Activated naive CD4-positive, alpha-beta T cell treated with anti-CD3 and anti-CD28 coated beads, Interleukin-2, amount 50 U/mL, for 72 hours (primary cell): ENCODE measurements at regions not wholly inside any gene's neighbourhood (a gene's known extent, or its start where the extent isn't known, plus 50 kb on each side); places are given as distances from the start of the nearest gene placed in this dataset.

Source experiments
- ATAC-seq, 2 donors: fragments of 150-1000 bp; cut with Tn5 transposase; 2 replicates each; pipeline ENCODE4 v1.10.0; 2021; ENCODE audit warnings: mild to moderate bottlenecking in 2 of 2, moderate library complexity in 2 of 2
- DNase-seq, 2 donors: peaks; one replicate each; pipeline ENCODE4 v3.0.0; 2021 to 2022; ENCODE audit warnings: low spot score in 2 of 2
- H3K27ac Mint-ChIP-seq, 2 donors: one replicate each; pipeline ENCODE4 v1.8.0; 2022; ENCODE audit warnings: mild to moderate bottlenecking in 2 of 2, mixed read lengths in 2 of 2
- H3K36me3 Mint-ChIP-seq, 2 donors: one replicate each; pipeline ENCODE4 v1.8.0; 2022; ENCODE audit warnings: mixed read lengths in 2 of 2
- H3K9me3 Mint-ChIP-seq, 2 donors: one replicate each; pipeline ENCODE4 v1.8.0; 2022; ENCODE audit warnings: mixed read lengths in 2 of 2

DNA sequence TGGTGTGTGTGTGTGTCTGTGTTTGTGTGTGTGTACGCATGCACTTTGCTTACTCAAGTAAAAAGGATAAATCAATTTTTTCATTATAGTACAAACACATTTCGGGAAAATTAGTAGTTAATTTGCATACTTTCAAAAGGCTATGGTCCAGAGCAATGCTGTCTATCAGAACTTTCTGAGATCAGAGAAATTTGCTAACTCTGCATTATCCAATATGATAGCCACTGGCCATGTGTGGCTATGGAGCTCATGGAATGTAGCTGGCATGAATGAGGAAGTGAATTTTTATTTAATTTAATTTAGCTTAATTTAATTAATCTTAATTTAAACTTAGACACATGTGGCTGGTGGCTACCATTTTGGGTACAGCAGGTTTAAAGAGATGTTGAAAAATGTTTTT is 289.6 kb downstream of the MAT2B start:
- H3K27ac Mint-ChIP-seq = no peak overlapping the region
- H3K36me3 Mint-ChIP-seq = no peaks in the 10 kb centered on the region
- peaks cover 11 to 12% of the 10 kb centered on the region in 2 donors for H3K9me3 Mint-ChIP-seq
- ATAC-seq (no peak), DNase-seq (no peak)

DNA sequence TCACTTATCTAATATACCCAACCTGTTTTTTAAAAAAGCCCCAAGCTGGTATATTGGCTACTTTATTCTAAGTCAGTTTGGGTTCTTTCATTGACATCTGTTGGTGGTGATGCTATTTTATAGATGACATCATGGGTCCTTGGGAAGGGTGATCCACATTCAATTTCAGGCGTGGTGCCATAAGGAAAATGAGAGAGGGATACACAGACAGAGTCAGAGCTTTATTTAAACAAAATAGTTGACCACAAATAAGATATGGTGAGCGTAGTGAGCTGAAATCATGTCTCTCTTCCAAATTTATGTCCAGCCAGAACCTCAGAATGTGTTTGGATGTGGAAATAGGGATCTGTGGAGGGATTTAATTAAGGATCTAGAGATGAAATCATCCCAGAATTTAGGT is 302.4 kb downstream of the MAT2B start:
- no peak for ATAC-seq
- no peak overlapping the region for H3K27ac Mint-ChIP-seq
- H3K9me3 Mint-ChIP-seq = no peaks in the 10 kb centered on the region
- H3K36me3 Mint-ChIP-seq = no peaks in the 10 kb centered on the region
- no peak for DNase-seq

DNA sequence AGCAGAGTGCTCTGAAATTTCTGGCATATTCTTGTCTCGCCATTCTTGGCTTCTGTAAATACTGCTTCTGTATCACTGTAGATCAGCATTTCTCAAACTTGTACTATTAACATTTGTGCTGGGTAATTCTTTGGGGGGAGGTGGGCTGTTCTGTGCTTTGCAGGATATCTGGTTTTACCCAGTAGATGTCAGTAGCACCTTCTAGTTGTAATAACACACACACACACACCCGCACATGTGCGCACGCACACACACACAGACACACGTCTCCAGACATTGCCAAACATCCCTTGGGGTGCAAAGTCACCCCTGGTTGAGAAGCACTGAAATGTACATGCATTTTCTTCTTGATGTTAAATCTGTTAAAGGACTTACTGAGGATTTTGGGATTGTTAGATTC is 304.1 kb downstream of the MAT2B start:
- DNase-seq (no peak), ATAC-seq (no peak)
- no peaks in the 10 kb centered on the region for H3K36me3 Mint-ChIP-seq
- no peak overlapping the region for H3K27ac Mint-ChIP-seq
- H3K9me3 Mint-ChIP-seq = no peaks in the 10 kb centered on the region

DNA sequence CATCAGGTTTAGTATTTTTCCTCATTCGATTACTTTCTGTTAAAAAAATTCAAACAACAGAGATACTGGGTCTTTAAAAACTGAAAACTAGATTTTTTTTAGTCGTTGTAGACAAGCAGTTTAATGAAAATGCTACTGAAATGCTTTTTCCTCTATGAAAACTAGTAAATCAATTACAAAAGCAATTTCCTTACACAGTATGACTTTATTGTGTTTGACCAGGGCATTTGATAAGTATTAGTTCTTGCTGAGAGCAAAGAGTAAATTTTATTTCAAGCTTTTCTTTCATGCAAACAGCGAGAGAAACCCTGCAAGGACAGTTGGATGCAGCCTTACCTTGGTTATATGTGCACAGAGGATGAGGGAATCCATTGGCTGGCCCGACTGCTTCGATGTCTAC is 308.5 kb downstream of the MAT2B start:
- H3K9me3 Mint-ChIP-seq = peaks cover 0 to 4% of the 10 kb centered on the region in 2 donors
- no peak for DNase-seq
- ATAC-seq = no peak

DNA sequence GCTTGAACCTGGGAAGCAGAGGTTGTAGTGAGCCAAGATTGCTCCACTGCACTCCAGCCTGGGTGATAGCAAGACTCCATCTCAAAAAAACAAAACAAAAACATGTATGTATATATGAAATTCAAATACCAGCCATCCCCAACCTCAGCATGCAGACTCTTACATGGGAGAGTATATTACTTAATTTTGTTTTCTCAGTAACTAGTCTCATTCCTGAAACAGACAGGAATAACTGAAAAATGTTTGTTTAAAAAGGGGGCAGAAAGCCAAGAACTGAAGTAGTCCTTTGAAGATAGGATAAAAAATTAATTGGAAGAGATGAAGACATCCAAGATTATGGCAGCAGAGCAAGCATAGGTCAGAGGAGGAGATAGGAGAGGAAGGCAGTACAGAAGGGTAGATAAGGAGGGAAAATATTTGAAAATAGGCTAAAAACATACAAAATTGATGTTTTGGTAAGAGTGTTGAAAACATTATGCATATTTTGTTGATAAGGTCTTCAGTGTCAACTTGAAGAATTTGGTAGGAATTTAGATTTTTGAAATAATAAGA is 309.9 kb downstream of the MAT2B start:
- Mint-ChIP-seq H3K9me3 (peaks cover 0 to 9% of the 10 kb centered on the region in 2 donors), H3K36me3 (no peaks in the 10 kb centered on the region), H3K27ac (no peak overlapping the region)
- no peak for DNase-seq
- no peak for ATAC-seq

More for the DNA sequence above, 308.5 kb downstream of the MAT2B start:
- Mint-ChIP-seq H3K27ac (no peak overlapping the region), H3K36me3 (no peaks in the 10 kb centered on the region)

DNA sequence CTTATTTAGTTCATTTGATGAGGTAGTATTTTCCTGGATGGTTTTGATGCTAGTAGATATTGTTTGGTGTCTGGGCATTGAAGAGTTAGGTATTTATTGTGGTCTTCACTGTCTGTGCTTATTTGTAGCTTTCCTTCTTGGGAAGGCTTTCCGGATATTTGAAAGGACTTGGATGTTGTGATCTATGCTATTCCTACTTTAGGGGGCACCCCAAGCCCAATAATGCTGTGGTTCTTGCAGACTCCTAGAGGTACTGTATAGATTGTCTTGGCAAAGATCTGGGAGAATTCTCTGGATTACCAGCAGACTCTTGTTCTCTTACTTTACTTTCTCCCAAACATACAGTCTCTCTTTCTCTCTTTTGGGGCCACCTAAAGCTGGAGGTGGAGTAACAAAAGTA is 315.7 kb downstream of the MAT2B start:
- DNase-seq (no peak), ATAC-seq (no peak)
- Mint-ChIP-seq H3K36me3 (no peaks in the 10 kb centered on the region), H3K9me3 (peaks cover 8 to 25% of the 10 kb centered on the region in 2 donors), H3K27ac (no peak overlapping the region)

DNA sequence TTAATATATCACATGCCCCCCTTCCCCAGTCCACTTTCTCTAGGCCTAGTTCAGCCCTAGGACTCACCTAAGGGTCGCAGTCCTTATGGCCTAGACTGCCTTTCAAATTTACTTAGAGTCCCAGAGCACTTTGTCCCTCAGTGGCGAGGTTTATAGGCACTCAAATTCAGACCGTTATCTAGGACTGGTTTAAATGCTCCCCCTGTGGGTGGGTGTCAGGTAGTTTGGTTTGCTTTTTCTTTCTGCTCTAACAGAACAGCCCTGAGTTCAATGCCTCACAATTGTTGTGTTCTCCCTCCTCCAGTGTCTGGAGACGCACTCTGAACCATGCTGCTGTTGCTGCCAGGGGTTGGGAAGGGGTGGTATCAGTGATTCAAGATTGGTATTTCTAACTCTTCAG is 317.1 kb downstream of the MAT2B start:
- ATAC-seq (no peak), DNase-seq (no peak)
- H3K27ac Mint-ChIP-seq = no peak overlapping the region
- H3K9me3 Mint-ChIP-seq = peaks cover 13 to 25% of the 10 kb centered on the region in 2 donors
- H3K36me3 Mint-ChIP-seq = no peaks in the 10 kb centered on the region

DNA sequence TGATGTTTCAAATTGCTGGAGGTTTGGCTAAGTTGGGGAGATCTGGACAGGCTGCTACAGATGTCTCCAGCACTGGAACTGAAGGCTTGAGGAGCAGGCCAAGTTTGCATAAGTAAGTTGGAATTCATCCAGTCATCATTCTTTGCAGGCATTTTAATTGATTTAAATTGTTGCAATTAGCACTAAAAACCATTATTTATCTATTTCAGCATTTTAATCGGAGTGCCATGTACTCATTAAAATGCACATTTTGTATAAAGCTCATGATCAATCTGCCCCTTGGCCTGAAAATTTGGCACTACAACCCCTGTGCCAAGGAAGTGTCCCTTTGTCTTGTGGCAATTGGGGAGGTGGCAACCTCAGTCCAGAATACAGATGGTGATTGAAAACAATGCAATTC is 320.2 kb downstream of the MAT2B start:
- no peak for DNase-seq
- H3K9me3 Mint-ChIP-seq = peaks cover 16 to 26% of the 10 kb centered on the region in 2 donors
- no peak overlapping the region for H3K27ac Mint-ChIP-seq
- no peak for ATAC-seq
- no peaks in the 10 kb centered on the region for H3K36me3 Mint-ChIP-seq

DNA sequence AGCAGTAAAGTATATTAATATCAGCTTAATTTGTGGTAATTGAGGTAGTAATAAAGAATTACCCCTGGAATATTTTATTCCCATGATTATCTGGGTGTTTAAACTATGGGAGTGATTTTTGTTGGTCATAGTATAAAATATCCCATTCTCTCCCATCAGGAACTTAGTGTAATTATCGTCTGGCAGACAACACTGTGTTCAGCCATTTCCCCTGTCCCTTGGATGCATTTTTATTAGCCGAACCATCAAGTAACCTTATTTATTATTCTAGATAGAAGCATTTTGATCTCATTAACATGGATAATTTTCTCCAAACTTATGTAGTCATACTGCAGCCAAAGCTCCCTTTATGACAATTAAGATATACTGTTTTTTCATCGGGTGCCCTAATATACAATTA is 320.8 kb downstream of the MAT2B start:
- no peak for ATAC-seq
- no peaks in the 10 kb centered on the region for H3K36me3 Mint-ChIP-seq
- peaks cover 11 to 22% of the 10 kb centered on the region in 2 donors for H3K9me3 Mint-ChIP-seq

DNA sequence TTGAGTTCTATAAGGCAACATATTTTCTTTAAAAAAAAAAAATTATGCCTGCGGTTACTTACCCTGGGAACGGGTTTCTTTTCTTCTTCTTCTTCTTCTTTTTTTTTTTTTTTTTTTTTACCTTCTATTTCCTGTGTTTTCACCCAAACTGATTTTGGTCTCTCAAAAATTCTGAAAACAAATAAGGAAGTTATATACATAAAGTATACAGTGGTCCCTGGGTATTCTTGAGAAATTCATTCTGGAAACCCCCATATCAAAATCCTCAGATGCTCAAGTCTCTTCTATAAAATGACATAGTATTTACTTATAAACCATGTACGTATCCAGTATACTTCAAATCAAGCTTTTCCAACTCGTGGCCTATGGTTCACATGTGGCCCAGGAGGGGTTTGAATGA is 326.7 kb downstream of the MAT2B start:
- DNase-seq (no peak), ATAC-seq (no peak)
- no peaks in the 10 kb centered on the region for H3K36me3 Mint-ChIP-seq
- peaks cover 8 to 9% of the 10 kb centered on the region in 2 donors for H3K9me3 Mint-ChIP-seq
- H3K27ac Mint-ChIP-seq = no peak overlapping the region

More for the DNA sequence above, 320.8 kb downstream of the MAT2B start:
- no peak for DNase-seq
- H3K27ac Mint-ChIP-seq = no peak overlapping the region

DNA sequence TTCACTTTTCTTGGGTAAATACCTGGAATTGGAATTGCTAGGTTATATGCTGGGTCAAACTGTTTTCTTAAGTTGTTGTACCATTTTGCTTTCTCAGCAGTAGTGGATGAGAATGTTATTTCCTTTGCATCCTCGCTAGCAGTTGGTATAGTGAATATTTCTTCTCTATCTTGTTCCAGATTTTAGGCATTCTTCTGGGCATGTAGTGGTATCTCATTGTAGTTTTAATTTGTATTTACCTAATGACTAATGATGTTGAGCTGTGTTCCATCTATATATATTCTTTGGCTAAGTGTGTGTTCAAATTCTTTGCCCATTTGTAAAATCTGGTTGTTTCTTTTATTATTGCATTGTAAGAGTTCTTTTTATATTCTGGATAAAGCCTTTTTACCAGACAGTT is 333.3 kb downstream of the MAT2B start:
- Mint-ChIP-seq H3K27ac (no peak overlapping the region), H3K36me3 (no peaks in the 10 kb centered on the region), H3K9me3 (peaks cover 1 to 6% of the 10 kb centered on the region in 2 donors)
- no peak for ATAC-seq
- no peak for DNase-seq

DNA sequence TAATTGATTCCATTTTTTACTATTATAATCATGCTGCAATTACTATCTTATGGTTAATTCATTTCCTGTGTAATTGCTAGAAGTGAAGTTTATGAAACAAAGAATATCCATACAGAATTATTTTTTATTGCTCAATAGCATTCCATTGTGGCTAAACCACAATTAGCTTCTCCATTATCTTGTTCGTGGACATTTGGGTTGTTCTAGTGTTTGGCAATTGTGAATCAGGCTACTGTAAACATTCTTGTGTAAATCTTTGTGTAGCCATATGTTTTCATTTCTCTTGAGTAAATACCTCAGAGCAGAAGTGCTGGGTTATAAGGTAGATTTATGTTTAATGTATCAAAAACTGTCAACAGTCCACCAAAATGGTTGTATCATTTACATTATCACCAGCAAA is 341.1 kb downstream of the MAT2B start:
- DNase-seq (no peak), ATAC-seq (no peak)
- H3K9me3 Mint-ChIP-seq = peaks cover 0 to 4% of the 10 kb centered on the region in 2 donors
- no peak overlapping the region for H3K27ac Mint-ChIP-seq
- H3K36me3 Mint-ChIP-seq = no peaks in the 10 kb centered on the region

DNA sequence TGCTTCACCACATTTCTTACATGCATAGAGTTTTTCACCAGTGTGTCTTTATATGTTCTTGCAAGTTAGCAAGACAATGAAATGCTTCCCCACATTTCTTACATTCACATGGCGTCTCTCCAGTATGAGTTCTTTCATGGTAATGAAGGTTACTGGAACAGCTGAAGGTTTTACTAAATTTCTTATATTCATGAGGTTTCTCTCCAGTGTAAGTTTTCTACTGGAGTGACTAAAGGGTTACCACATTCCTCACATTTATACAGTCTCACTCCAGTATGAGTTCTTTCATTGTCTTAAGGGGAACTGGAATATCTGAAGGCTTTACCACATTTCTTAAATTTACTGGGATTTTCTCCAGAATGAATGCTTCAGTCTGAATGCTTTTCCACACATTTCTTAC is 350.3 kb downstream of the MAT2B start:
- no peak overlapping the region for H3K27ac Mint-ChIP-seq
- peaks cover 12 to 26% of the 10 kb centered on the region in 2 donors for H3K9me3 Mint-ChIP-seq
- no peak for DNase-seq
- H3K36me3 Mint-ChIP-seq = peaks cover 0 to 9% of the 10 kb centered on the region in 2 donors
- no peak for ATAC-seq

DNA sequence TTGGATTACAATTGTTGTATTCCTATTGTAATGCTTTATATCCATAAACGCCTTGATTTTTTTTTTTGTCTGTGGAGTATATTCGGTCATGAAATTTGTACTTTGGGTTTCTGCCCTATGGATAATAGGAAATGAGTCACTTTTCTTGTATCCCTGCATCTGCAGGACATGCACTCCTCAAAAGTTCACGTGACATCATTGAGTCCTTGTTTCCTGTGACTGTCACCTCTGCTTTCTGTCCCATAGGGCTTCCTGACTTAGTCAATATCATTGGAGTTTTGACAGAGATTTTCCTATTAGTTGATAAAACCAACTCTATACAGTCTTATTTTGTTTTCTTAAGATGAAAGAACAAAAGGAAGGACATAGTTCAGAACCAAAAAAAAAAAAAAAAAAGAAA is 356.3 kb downstream of the MAT2B start:
- no peak for DNase-seq
- no peak overlapping the region for H3K27ac Mint-ChIP-seq
- no peaks in the 10 kb centered on the region for H3K36me3 Mint-ChIP-seq
- ATAC-seq = no peak
- H3K9me3 Mint-ChIP-seq = peaks cover 9% of the 10 kb centered on the region in 2 donors

DNA sequence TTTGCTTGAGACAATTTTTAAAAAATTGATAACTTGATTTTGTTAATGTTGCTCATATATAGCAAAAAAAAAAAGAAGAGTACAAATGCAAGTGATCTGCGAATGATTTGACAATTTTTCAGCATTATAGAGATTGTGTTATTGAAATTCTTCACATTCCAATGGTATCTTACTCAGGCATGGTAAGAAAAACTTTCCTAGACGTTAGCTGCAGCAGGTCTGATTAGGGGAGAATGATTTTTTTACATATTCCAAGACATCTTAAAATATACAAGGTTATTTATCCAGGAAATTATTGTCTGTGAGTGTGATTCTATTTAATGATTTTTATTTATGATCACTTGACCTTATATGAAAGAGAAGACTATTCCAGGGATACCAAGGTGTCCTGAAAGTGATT is 361.9 kb downstream of the MAT2B start:
- DNase-seq (no peak), ATAC-seq (no peak)
- Mint-ChIP-seq H3K9me3 (peaks cover 3 to 4% of the 10 kb centered on the region in 2 donors), H3K27ac (no peak overlapping the region), H3K36me3 (no peaks in the 10 kb centered on the region)

DNA sequence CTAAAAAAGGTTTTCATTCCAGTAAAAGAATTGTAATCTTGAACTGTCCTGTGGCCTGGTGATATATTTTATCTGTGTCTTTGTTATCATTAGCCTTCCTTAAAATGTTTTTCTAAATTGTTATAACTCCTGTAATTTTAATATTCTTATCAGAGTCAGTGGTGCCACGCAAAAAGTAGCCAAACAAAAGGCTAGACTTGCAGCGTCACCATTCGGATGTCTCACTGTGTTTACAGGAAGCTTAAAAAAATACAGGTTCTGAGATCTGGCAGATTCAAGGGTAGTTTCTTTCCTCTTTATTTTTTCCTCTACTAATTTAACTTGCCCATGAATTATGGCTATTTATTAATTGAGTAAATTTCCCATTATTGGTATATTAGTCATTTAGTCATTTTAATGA is 362.3 kb downstream of the MAT2B start:
- Mint-ChIP-seq H3K9me3 (peaks cover 3 to 4% of the 10 kb centered on the region in 2 donors), H3K36me3 (no peaks in the 10 kb centered on the region), H3K27ac (no peak overlapping the region)
- DNase-seq (no peak), ATAC-seq (no peak)

DNA sequence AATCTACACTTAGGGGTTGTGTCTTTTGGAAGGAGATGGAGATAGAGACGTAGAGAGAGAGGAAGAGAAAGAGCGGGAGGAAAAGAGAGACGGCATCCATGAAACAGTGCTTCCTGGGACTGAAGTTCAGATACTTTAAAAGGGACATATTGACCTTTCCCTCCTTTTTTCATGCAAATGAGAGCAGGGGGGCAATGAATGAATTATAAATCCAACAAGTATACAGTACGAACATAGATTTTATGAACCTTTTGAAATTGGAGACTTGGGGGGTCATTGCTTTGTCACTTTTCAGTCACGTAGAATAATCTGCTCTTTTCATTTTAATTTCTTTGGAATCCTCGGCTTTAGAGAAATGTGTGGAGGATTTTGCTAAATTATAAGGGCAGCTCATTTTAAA is 364.2 kb downstream of the MAT2B start:
- H3K9me3 Mint-ChIP-seq = peaks cover 3 to 4% of the 10 kb centered on the region in 2 donors
- DNase-seq (no peak), ATAC-seq (no peak)
- H3K27ac Mint-ChIP-seq = no peak overlapping the region
- H3K36me3 Mint-ChIP-seq = no peaks in the 10 kb centered on the region

DNA sequence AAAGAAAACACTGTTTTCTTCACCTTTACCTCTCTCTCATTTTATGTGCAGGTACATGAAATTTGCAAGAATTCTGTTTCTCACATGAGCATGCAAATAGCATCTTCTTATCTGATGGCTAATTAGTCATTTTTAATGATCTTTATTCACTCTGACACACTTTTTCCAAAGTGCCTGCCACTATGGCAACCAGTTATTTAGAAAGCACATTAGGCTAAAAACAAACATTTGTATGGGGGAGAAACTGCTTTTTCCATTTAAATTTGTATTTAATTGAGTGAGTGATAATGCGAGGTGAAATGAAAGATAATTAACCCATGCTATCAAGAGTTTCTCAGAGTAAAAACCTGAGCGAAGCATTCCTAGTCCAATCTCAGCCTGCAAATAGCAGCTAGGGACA is 365.0 kb downstream of the MAT2B start:
- Mint-ChIP-seq H3K36me3 (no peaks in the 10 kb centered on the region), H3K27ac (no peak overlapping the region), H3K9me3 (peaks cover 3 to 4% of the 10 kb centered on the region in 2 donors)
- no peak for DNase-seq
- ATAC-seq = no peak

DNA sequence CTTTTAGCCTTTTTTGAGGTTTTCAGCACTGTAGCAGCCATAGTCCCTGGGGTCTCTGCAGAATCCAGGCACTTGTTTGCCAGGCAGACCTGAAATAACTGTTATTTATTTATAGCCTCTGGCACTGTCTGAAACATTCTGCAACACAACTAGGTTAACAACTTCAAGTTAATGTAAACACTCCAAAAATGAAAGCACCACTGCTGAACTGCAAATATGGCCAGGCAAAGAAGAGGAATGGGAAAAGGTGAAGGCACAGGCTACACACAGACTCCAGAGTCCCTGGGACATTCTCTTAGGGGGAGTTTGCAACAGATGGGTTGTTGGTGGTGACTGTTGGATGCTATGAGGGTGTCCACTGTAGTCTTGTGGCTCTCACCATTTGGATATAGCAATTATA is 369.0 kb downstream of the MAT2B start:
- H3K36me3 Mint-ChIP-seq = no peaks in the 10 kb centered on the region
- H3K27ac Mint-ChIP-seq = no peak overlapping the region
- H3K9me3 Mint-ChIP-seq = peaks cover 7 to 14% of the 10 kb centered on the region in 2 donors
- DNase-seq (no peak), ATAC-seq (no peak)
